H1 (cell line): ENCODE measurements at regions not wholly inside any gene's neighbourhood (a gene's known extent, or its start where the extent isn't known, plus 50 kb on each side); places are given as distances from the start of the nearest gene placed in this dataset.

Source experiments
- CHD7 ChIP-seq: fragments of 300-600 bp; sonication (generic); IDR thresholded peaks from 2 replicates; pipeline ENCODE4 v1.7.1; 2012; ENCODE audit warnings: low read length, moderate library complexity, mild to moderate bottlenecking, inconsistent platforms; ENCODE audit not compliant: insufficient replicate concordance
- HDAC2 ChIP-seq, 2 experiments: fragments of 300-600 bp in 1 of 2; sonication (generic) in 1 of 2; IDR thresholded peaks; 2 replicates each; pipeline ENCODE4 v1.6.1; 2011 to 2012; ENCODE audit warnings: low read depth in 2 of 2, low read length in 2 of 2, mild to moderate bottlenecking in 2 of 2, moderate library complexity in 2 of 2, borderline replicate concordance in 1 of 2, inconsistent platforms in 1 of 2

- no peak for TF ChIP-seq CHD7
- TF ChIP-seq HDAC2 (IDR thresholded peaks at IDR 0.05; ENCODE audit: borderline replicate concordance in 1 of 2, low read depth in 2 of 2, low read length in 2 of 2), result no peak
These were observed 144.9 kb downstream of the MAGEC2 start (continued) for GRCh38 chrX:142060191-142060590.
